Adrenal gland (tissue), 9 donors: ENCODE measurements at regions not wholly inside any gene's neighbourhood (a gene's known extent, or its start where the extent isn't known, plus 50 kb on each side); places are given as distances from the start of the nearest gene placed in this dataset.

Source experiments
- DNase-seq, 7 donors: peaks; one replicate each; pipeline ENCODE4 v3.0.0-alpha.2; 2019 to 2020
- H3K27ac ChIP-seq, 5 donors: fragments of 200-600 bp; sonication (generic) in 4 of 5; 1 replicate in 3 of 5; 2 replicates in 2 of 5; pipeline versions ENCODE4 v1.5.1 to v1.8.0; 2016 to 2020; ENCODE audit warnings: mild to moderate bottlenecking in 1 of 5
- H3K27me3 ChIP-seq: fragments of 200-600 bp; 2 replicates; pipeline ENCODE4 v1.8.0; 2021
- H3K36me3 ChIP-seq, 2 donors: fragments of 200-600 bp; replicated peaks in 1 of 2; 1 replicate in 1 of 2; 2 replicates in 1 of 2; pipeline versions ENCODE4 v1.5.1 to v1.8.0; 2018 to 2022
- H3K4me1 ChIP-seq, 2 donors: fragments of 200-600 bp; replicated peaks in 1 of 2; 1 replicate in 1 of 2; 2 replicates in 1 of 2; pipeline versions ENCODE4 v1.5.1 to v1.8.0; 2018 to 2021
- H3K4me3 ChIP-seq, 4 donors: fragments of 200-600 bp; sonication (generic) in 3 of 4; one replicate each; pipeline ENCODE4 v1.5.1; 2016 to 2018
- H3K9me3 ChIP-seq, 3 donors: fragments of 200-600 bp; sonication (generic) in 1 of 3; replicated peaks in 1 of 3; 1 replicate in 2 of 3; 2 replicates in 1 of 3; pipeline versions ENCODE4 v1.5.1 to v1.8.0; 2016 to 2021
- POLR2A ChIP-seq, 2 donors: fragments of 450-650 bp; IDR thresholded peaks; one replicate each; pipeline ENCODE4 v1.6.1; 2017; ENCODE audit warnings: antibody characterized with exemption in 2 of 2, mild to moderate bottlenecking in 2 of 2, moderate library complexity in 1 of 2
- WGBS, 4 donors: extraction: QIAGEN DNeasy Blood & Tissue Kit in 2 of 4; methylation state at CpG; one replicate each; pipeline versions ENCODE4 v1.1.5 to v1.1.7; 2013 to 2017; 5-methylcytosine and 5-hydroxymethylcytosine counted together
- intact Hi-C, 2 donors: fragments of 100-400 bp; cut with DNase I; formaldehyde crosslinking; loops; one replicate each; pipeline versions ENCODE4 v1.14.1 to v1.15.0; 2022 to 2023
- TF ChIP-seq, protein P1 (sequence below), 6 experiments: fragments of 450-650 bp in 4 of 6; fragments of 200-600 bp in 2 of 6; sonication (generic) in 1 of 6; IDR thresholded peaks; 1 replicate in 5 of 6; 2 replicates in 1 of 6; pipeline versions ENCODE4 v1.5.1 to v1.8.0; 2016 to 2021; ENCODE audit warnings: antibody characterized with exemption in 6 of 6, mild to moderate bottlenecking in 2 of 6, moderate library complexity in 1 of 6
- donor health status: healthy with polysubstance abuse.
- donor health status: Bipolar disorder and iron deficiency.
- donor health status: DM: yes; HTN: yes; CAD: no.
- donor health status: DM: no; HTN: no; CAD: no.
- donor health status: DM: no; HTN: no; CAD: no.

DNA sequence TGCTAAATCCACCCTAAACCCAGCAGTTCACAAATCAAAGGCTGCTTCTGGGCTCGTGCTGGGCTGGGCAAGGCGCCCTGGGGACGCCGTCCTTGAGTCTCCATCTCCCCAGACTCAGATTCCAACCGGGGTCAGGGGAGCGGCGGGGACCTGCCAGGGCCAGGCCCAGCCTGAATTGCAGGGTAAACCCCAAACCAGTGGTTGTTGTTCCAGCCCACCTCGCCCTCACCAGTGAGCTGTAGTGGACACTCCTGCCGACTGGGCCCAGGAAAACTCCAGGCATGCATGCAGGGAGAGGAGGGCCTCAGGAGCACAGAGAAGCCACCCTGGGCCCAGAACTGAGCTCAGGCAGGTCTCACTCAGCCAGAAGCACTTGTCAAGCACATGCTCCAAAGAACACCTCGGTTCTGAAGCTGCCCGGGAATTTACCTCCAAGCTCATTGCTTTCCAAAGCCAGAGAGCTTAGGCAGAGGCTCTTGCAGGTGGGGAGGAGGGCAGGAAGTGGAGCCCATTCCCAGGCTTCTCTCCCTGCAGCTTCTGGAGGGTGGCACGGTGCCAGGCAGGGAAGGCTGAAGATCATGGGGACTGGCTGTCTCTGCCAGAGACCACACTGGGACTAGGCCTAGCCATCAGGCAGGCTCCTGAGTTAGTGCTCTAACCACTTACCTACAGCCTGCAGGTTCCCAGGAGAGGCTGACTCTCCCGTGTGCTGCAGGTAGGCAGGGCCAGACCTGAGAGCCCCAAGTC lies 437.0 kb downstream of the MATN1 start:
- 47 to 96% (median 74%) methylated on average over 2 to 13 of the region's 13 CpGs for WGBS, 4 donors
- intact Hi-C loops, result no loop called here
- H3K27me3 ChIP-seq, result no peaks in the 10 kb centered on the region
- TF ChIP-seq POLR2A (IDR thresholded peaks at IDR 0.05), result no peak
- TF ChIP-seq, protein P1, sequence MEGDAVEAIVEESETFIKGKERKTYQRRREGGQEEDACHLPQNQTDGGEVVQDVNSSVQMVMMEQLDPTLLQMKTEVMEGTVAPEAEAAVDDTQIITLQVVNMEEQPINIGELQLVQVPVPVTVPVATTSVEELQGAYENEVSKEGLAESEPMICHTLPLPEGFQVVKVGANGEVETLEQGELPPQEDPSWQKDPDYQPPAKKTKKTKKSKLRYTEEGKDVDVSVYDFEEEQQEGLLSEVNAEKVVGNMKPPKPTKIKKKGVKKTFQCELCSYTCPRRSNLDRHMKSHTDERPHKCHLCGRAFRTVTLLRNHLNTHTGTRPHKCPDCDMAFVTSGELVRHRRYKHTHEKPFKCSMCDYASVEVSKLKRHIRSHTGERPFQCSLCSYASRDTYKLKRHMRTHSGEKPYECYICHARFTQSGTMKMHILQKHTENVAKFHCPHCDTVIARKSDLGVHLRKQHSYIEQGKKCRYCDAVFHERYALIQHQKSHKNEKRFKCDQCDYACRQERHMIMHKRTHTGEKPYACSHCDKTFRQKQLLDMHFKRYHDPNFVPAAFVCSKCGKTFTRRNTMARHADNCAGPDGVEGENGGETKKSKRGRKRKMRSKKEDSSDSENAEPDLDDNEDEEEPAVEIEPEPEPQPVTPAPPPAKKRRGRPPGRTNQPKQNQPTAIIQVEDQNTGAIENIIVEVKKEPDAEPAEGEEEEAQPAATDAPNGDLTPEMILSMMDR (IDR thresholded peaks at IDR 0.05), result no peak
- peaks cover 0 to 6% (median 0%) of the 10 kb centered on the region in 3 donors for H3K9me3 ChIP-seq
- no peaks in the 10 kb centered on the region for H3K4me1 ChIP-seq
- no peak overlapping the region for H3K4me3 ChIP-seq
- H3K27ac ChIP-seq, result no peak overlapping the region
- peak in 1 of 7 donors; percentile 37 for DNase-seq
- H3K36me3 ChIP-seq, result no peaks in the 10 kb centered on the region

DNA sequence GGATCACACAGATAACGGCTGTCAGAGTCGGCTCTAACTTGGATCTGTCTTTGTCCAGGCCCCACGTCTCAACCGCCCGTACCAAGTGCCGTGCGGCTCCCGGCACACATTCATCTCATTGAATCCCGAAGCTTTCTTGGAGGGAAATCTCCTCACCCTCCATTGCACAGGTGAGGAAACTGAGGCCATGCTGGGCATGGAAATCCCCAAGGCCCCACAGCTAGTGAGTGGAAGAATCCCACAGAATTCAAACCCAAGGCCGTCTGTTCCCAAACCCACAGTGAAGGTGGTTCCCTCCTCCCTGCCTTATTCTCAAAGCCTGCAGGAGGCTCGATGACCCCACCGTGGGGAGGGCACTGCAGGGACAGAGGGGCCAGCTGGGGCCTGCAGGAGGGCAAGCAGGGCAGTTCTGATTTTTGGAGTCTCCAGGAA lies 437.9 kb downstream of the MATN1 start:
- no peak overlapping the region for H3K27ac ChIP-seq
- TF ChIP-seq, protein P1 (IDR thresholded peaks at IDR 0.05), result no peak
- no peak for TF ChIP-seq POLR2A (IDR thresholded peaks at IDR 0.05)
- H3K36me3 ChIP-seq, result no peaks in the 10 kb centered on the region
- WGBS, 4 donors, result 81 to 85% (median 84%) methylated on average over 10 to 12 of the region's 12 CpGs
- H3K4me1 ChIP-seq, result no peaks in the 10 kb centered on the region
- no peaks in the 10 kb centered on the region for H3K27me3 ChIP-seq
- intact Hi-C loops, result no loop called here
- no peak overlapping the region for H3K4me3 ChIP-seq
- peaks cover 0 to 6% (median 0%) of the 10 kb centered on the region in 3 donors for H3K9me3 ChIP-seq
- no peak for DNase-seq

DNA sequence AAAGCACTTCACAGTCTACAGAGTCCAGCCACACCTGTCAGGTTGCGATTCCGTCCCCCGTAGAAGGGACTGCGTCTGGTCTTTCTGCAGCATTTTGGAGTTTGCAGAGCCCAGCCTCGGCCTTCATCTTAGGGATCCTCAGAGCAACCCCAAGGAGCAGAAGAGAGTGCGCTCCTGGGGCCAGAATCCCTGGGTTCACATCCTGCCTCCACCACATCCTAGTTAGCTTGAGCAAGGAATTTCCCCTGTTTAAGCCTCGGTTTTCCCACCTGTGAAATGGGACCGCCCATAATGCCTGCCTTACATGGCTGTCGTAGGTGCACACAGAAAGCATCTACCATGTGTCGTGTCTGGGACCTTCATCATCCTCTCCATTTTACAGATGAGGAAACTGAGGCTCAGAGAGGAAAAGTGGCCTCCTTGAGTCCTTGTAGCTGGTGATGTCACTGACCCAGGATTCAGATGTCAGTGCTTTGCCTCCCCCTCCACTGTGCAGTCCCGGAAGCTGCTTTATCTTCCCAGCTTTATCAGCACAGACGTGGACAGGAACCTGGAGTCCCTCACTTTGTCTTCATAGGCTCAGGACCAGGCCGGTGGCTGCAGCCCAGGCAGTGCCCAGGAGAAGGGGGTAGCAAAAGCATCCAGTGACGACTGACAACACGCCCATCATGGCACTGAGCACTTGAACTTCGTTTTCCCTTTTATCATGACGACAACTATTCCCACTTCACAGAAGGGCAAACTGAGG lies 438.5 kb downstream of the MATN1 start:
- no peak overlapping the region for H3K27ac ChIP-seq
- H3K27me3 ChIP-seq, result no peaks in the 10 kb centered on the region
- intact Hi-C loops, result no loop called here
- no peaks in the 10 kb centered on the region for H3K36me3 ChIP-seq
- no peaks in the 10 kb centered on the region for H3K4me1 ChIP-seq
- H3K9me3 ChIP-seq, result peaks cover 0 to 6% (median 0%) of the 10 kb centered on the region in 3 donors
- 82 to 87% (median 85%) methylated on average over 16 to 17 of the region's 17 CpGs for WGBS, 4 donors
- DNase-seq, result peak in 1 of 7 donors; percentile 31
- H3K4me3 ChIP-seq, result no peak overlapping the region
- TF ChIP-seq, protein P1 (IDR thresholded peaks at IDR 0.05), result no peak

DNA sequence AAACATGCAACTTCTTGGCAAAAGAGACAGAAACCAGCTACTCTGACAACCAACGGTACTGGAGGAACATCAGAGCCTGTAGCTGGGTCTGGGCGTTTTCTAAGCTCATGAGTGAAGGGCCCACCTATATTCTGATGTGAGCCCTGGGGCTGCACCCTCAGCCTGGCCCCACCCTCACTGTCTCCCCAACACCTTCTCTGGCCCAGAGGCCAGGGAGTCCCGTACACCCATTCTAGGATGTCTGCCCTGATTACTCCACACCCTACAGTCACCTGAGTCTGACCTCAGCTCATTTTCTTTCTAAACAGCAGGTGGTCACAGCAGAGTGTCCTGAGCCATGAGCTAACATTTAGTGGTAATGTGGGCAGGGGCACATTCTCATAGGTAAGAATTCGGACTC lies 439.2 kb downstream of the MATN1 start:
- TF ChIP-seq, protein P1 (IDR thresholded peaks at IDR 0.05), result no peak
- no peak for TF ChIP-seq POLR2A (IDR thresholded peaks at IDR 0.05)
- intact Hi-C loops, result no loop called here
- WGBS, 4 donors, result 80 to 95% (median 82%) methylated on average over 4 of the region's 4 CpGs

More for the DNA sequence above, 439.2 kb downstream of the MATN1 start:
- Histone ChIP-seq H3K4me1 (no peaks in the 10 kb centered on the region), H3K4me3 (no peak overlapping the region), H3K27ac (no peak overlapping the region), H3K27me3 (peaks cover 1% of the 10 kb centered on the region), H3K36me3 (no peaks in the 10 kb centered on the region), H3K9me3 (peaks cover 0 to 6% (median 0%) of the 10 kb centered on the region in 3 donors)
- DNase-seq, result peak in 1 of 7 donors; percentile 34
